HUES64 (cell line): ENCODE measurements at regions not wholly inside any gene's neighbourhood (a gene's known extent, or its start where the extent isn't known, plus 50 kb on each side); places are given as distances from the start of the nearest gene placed in this dataset.

Experiments used
- H3K27ac ChIP-seq: 2 replicates; pipeline ENCODE4 v1.7.0; 2013; ENCODE audit warnings: low read depth, low read length, inconsistent platforms
- H3K27me3 ChIP-seq: 2 replicates; pipeline ENCODE4 v1.6.1; 2013; ENCODE audit warnings: mild to moderate bottlenecking, low read length; ENCODE audit not compliant: insufficient read depth
- H3K36me3 ChIP-seq: 2 replicates; pipeline ENCODE4 v1.6.1; 2013; ENCODE audit warnings: mild to moderate bottlenecking, low read length; ENCODE audit not compliant: insufficient read depth
- H3K4me1 ChIP-seq: 2 replicates; pipeline ENCODE4 v1.6.1; 2013; ENCODE audit warnings: mild to moderate bottlenecking, low read length, moderate library complexity; ENCODE audit not compliant: insufficient read depth
- H3K4me3 ChIP-seq: 2 replicates; pipeline ENCODE4 v1.5.1; 2013; ENCODE audit warnings: mild to moderate bottlenecking, low read length, moderate library complexity
- H3K9ac ChIP-seq: 2 replicates; pipeline ENCODE4 v1.6.1; 2013; ENCODE audit warnings: mild to moderate bottlenecking, low read depth, low read length
- H3K9me3 ChIP-seq: 2 replicates; pipeline ENCODE4 v1.6.1; 2013; ENCODE audit warnings: low read depth, low read length; ENCODE audit not compliant: insufficient read depth
- WGBS: fragments of 150-250, 120-280 bp; methylation state at CpG from one replicate; pipeline ENCODE4 v1.1.7; 2013; ENCODE audit warnings: missing lambda C conversion rate; 5-methylcytosine and 5-hydroxymethylcytosine counted together

DNA sequence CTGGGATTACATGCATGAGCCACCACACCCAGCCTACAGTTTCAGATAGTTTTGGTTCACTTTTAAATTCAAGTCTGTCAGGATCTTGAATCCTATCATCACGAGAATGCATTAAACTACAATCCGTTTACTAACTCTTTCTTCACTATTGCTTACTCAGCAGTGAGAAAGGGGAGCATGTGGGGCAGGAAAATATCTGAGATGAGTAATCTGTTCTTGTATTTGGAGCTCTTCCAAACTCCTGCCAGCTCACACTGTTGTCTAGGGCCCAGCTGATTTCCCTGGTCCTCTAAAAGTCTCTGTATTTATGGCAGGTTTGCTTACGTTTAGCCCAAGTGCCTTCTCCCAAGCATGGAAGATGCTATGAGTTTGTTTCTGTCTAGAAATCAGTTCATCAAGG is 152.2 kb downstream of the FGF18 start:
- H3K4me3 ChIP-seq: no peak overlapping the region
- H3K36me3 ChIP-seq: no peaks in the 10 kb centered on the region
- no peak overlapping the region for H3K27ac ChIP-seq
- no peak overlapping the region for H3K9ac ChIP-seq
- no peaks in the 10 kb centered on the region for H3K4me1 ChIP-seq
- 82% methylated on average over 2 of the region's 3 CpGs for WGBS
- peaks cover 34% of the 10 kb centered on the region for H3K9me3 ChIP-seq
- no peaks in the 10 kb centered on the region for H3K27me3 ChIP-seq

DNA sequence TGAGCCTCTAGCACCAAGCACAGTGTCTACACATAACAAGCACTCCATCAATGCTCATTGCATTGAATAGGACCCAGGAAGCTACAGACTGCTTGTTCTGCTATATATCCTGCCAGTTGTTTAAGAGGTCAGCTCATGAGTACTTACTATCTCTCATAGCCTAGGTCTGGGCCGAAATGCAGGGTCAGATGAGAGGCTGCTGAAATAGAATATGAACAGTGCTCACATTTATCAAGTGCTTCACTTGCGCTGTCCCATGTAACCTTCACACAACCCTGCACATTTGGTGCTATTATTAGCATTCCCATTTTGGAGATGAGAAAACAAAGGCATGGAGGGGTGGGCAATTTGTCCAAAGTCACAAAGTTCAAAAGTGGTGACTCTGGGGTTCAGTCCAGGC is 153.6 kb downstream of the FGF18 start:
- Histone ChIP-seq H3K9me3 (peaks cover 28% of the 10 kb centered on the region), H3K4me3 (no peak overlapping the region), H3K9ac (no peak overlapping the region), H3K27ac (no peak overlapping the region), H3K36me3 (no peaks in the 10 kb centered on the region), H3K27me3 (no peaks in the 10 kb centered on the region), H3K4me1 (peaks cover 2% of the 10 kb centered on the region; the same call in 1 of the 2 replicates)
- WGBS: 100% methylated on average over 1 of the region's 2 CpGs

DNA sequence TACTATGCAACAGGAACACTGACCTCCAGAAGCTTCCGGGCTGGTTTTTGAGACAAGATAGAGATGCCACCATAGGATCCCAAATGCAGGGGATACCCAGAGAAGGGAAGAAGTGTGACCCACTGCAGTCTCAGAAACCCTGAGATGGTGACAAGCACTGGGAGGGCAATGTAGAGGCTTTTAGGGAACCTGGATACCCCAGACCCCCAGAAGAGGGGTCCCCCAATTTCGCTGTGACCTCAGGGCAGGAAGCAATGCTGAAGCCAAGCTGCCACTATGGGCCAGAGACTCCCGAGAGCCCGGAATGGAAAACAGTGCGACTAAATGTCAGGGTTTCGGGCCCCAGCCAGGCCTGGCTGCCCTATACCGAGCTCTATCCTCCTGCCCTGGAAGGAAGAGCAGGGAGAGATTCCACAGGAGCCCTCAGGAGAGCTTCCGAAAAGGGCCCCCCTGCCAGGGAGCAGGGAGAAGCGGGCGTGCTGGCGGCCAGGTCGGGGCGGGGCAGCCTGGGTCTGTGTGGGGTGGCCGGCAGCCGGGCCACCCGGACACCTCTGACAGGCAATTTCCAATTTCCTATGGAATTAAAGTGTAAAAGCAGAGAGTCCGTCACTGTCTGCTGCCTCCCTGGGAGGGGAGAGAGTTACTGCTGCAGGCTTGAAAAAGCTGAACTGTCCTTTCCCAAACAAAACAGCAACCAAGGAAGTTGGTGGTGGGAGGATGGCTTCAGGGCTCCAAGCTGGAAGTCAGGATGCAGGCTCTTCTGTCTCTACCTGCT is 154.2 kb downstream of the FGF18 start:
- H3K4me3 ChIP-seq: no peak overlapping the region
- H3K9me3 ChIP-seq: peaks cover 21% of the 10 kb centered on the region
- no peak overlapping the region for H3K27ac ChIP-seq
- H3K27me3 ChIP-seq: no peaks in the 10 kb centered on the region
- H3K4me1 ChIP-seq: peaks cover 8% of the 10 kb centered on the region
- no peaks in the 10 kb centered on the region for H3K36me3 ChIP-seq
- WGBS: 70% methylated on average over 17 of the region's 17 CpGs
- H3K9ac ChIP-seq: no peak overlapping the region

DNA sequence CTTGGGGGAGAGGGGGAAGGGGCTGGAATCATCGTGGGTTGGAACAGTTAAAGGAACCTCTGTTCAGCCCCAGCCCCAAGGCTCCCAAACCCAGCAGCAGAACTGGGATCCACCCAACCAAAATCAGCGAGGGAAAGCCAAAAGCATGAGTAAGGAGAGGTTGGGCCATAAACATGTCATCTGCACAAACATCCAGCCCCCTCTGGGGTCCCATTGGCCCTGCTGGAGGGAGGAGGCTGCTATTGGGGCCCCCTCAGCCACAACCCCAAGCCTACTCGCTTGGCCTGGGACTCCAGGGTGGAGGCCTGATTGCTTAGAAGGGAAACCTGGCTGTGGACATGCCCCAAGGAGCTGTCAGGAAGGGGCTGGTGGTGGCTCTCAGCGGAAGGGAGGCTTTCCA is 154.9 kb downstream of the FGF18 start:
- WGBS: 85% methylated on average over 4 of the region's 4 CpGs

DNA sequence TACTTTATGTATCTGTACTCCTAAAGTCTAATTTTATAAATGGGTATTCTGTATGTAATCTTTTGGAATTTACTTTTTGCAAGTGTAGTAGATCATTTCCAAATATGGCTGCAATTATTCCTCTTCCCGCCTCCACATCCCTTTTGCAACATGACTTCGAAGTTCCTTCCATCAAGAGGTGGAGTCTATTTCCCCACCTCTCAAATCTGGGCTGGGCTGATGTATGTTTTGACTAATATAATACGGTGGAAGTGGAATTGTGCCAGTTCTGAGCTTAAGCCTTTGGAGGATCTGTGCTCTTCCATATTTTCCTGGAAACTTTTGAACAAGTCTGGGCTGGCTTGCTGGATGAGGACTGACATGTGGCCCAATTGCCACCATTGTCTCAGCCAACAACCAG is 155.9 kb downstream of the FGF18 start:
- peaks cover 10% of the 10 kb centered on the region for H3K4me1 ChIP-seq
- H3K9ac ChIP-seq: no peak overlapping the region
- H3K4me3 ChIP-seq: no peak overlapping the region
- H3K9me3 ChIP-seq: peaks cover 9% of the 10 kb centered on the region; the same call in 1 of the 2 replicates
- H3K27ac ChIP-seq: no peak overlapping the region
- no peaks in the 10 kb centered on the region for H3K36me3 ChIP-seq
- WGBS: 93% methylated on average over 2 of the region's 3 CpGs
- H3K27me3 ChIP-seq: no peaks in the 10 kb centered on the region

More for the DNA sequence above, 154.9 kb downstream of the FGF18 start:
- H3K27me3 ChIP-seq: no peaks in the 10 kb centered on the region
- H3K4me3 ChIP-seq: no peak overlapping the region
- no peak overlapping the region for H3K27ac ChIP-seq
- H3K36me3 ChIP-seq: no peaks in the 10 kb centered on the region
- peaks cover 14% of the 10 kb centered on the region for H3K9me3 ChIP-seq
- peaks cover 10% of the 10 kb centered on the region for H3K4me1 ChIP-seq
- no peak overlapping the region for H3K9ac ChIP-seq

DNA sequence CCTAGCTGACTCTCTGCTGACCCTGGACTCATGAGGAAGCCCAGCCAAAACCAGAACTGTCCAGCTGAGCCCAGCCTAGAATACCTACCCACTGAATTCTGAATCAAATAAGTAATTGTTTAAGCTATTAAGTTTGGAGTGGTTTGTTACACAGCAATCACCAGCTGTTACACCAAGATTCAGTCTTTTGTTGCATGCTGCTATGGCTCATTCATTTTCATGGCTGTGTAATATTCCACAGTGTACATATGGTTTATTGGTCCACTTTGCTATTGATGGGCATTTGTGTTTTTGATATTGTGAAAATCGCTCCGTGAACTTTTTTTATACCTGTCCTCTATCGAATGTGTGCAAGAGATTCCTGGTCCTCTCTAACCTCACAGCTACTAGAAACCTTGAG is 156.4 kb downstream of the FGF18 start:
- H3K4me1 ChIP-seq: peaks cover 10% of the 10 kb centered on the region
- H3K4me3 ChIP-seq: no peak overlapping the region
- no peak overlapping the region for H3K9ac ChIP-seq
- peaks cover 6% of the 10 kb centered on the region; the same call in 1 of the 2 replicates for H3K9me3 ChIP-seq
- no peak overlapping the region for H3K27ac ChIP-seq
- no peaks in the 10 kb centered on the region for H3K36me3 ChIP-seq
- no peaks in the 10 kb centered on the region for H3K27me3 ChIP-seq
- 93% methylated on average over 3 of the region's 3 CpGs for WGBS

DNA sequence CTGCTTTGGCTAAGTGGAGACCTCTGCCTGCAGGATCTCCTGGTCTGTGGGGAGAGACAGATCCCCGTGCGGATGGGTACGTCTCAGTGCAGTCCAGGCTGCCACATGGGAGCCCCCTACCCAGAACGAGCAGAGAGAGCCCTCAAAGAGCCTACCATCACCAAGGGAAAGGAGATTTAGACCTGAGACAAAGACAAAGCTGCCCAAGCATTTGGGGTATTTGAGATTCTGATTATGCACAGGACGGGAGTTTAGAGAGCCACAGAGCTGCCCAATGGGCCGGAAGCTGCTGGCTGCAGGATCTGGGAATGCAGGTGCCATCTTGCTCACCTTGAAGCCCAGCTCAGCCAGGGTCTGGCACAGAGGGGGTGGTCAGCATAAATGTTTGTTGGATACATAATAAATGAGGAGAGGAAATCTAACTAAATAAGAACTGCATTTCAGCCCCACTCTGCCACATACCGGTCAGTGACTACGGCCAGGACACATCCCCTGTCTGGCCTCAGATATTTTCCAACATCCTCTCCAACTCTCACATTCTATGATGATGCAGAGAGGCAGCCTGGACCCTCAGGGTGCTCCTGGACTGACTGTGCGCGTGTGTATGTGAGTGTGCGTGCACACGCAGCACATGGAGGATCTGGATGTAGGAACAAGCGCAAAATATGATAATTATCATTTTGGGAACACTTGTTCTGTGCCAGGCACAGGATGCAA is 157.8 kb downstream of the FGF18 start:
- Histone ChIP-seq H3K9me3 (0 out of 2 replicates have a peak, but pooled peaks cover 3% of the 10 kb centered on the region), H3K36me3 (no peaks in the 10 kb centered on the region), H3K27me3 (no peaks in the 10 kb centered on the region), H3K9ac (no peak overlapping the region), H3K27ac (no peak overlapping the region), H3K4me3 (no peak overlapping the region), H3K4me1 (peaks cover 10% of the 10 kb centered on the region)
- 88% methylated on average over 13 of the region's 13 CpGs for WGBS

DNA sequence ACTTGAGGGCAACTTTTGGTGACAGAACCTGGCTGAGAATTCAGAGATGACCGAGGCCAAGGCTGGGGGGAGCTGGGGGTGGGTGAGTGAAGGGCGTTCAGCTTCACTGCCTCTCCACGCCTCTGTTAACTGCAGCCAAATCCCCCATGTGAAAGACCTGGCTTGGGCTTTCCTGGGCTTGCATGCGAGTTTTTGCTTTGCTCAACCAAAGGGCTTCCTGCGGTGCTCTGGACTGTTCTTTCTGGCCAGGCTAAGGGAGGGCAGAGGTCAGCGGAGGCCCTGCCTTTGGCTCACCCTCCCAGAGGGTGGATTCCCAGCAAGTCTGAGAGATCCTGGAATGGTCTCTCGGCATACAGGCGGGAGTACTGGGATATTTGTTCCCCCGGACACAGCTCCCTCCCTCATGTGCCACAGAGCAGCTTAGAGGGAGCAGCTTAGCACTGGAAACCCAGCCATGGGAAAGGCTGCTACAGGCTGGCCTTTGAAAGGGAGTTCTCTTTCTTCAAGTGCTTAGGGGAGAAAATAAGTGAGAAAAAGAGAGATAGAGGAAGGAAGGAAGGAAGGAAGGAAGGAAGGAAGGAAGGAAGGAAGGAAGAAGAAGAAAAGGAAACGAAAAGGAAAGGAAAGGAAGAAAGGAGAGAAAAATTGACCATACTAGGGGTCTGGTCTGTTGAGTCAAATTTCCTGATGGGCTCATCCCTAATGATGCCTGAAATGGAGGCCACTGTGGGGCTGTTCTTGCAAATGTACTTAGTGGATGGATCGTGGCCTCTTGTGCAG is 158.8 kb downstream of the FGF18 start:
- Histone ChIP-seq H3K4me3 (no peak overlapping the region), H3K4me1 (peaks cover 10% of the 10 kb centered on the region), H3K9me3 (0 out of 2 replicates have a peak, but pooled peaks cover 3% of the 10 kb centered on the region), H3K27ac (no peak overlapping the region), H3K36me3 (no peaks in the 10 kb centered on the region), H3K9ac (no peak overlapping the region), H3K27me3 (no peaks in the 10 kb centered on the region)
- 57% methylated on average over 11 of the region's 11 CpGs for WGBS

DNA sequence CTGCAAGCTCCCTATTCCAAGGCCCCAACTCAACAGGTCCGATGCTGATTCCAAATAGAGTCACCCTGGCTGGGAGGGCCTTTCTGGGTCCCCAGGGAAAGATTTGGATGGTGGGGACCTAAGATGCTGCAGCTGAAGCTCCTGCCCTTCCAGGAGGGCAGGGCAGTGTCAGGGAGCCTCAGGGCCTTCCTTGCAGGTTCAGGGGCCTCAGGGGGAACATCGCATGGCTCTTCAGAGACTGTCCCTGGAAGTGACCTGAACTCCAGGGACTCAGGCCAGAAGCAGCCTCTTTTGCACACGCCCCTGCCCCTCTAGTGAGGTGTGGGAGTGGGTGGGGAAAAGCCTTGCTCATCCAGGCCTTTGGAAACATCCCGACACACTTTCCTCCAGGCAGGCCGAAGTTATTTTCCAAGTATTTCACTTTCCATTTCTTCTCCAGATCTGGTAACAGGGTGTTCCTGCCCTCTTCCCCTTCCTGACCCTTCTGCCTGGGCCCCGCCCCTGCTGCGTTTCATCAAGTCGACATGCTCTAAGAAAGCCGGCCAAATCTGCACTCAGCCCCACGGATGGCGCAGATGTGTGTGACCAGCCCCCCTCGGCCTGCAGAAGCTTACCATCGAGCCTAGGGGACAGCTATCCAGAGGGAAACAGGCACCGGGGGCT is 159.5 kb downstream of the FGF18 start:
- Histone ChIP-seq H3K9me3 (0 out of 2 replicates have a peak, but pooled peaks cover 3% of the 10 kb centered on the region), H3K27ac (no peak overlapping the region), H3K27me3 (no peaks in the 10 kb centered on the region), H3K4me1 (peaks cover 10% of the 10 kb centered on the region), H3K4me3 (no peak overlapping the region), H3K36me3 (no peaks in the 10 kb centered on the region), H3K9ac (no peak overlapping the region)
- 90% methylated on average over 14 of the region's 14 CpGs for WGBS

DNA sequence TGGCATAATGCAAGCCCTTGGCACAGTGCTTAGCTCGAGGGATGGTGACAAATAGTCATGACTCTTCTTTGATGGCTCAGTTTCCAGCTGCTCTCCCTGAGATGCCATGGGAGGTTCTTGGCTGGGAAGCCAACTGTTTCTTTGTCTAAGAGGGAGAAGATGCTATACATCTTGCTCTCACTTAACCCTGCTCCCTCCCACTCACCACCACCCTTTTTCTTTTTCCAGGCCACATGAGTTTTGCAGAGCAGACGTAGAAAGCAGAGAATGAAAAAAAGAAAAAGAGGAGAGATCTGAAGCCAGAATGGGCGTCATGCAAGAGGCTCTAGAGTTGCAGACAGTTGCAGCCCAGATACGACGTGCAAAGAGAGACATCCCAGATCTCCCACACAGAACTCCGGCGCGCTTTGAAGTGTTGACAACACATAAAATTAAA is 160.5 kb downstream of the FGF18 start:
- Histone ChIP-seq H3K27me3 (no peaks in the 10 kb centered on the region), H3K9me3 (0 out of 2 replicates have a peak, but pooled peaks cover 3% of the 10 kb centered on the region), H3K9ac (no peak overlapping the region), H3K27ac (no peak overlapping the region), H3K4me3 (no peak overlapping the region), H3K4me1 (peaks cover 10% of the 10 kb centered on the region), H3K36me3 (no peaks in the 10 kb centered on the region)
- 85% methylated on average over 8 of the region's 8 CpGs for WGBS
